GM19467 (cell line): ENCODE measurements at regions not wholly inside any gene's neighbourhood (a gene's known extent, or its start where the extent isn't known, plus 50 kb on each side); places are given as distances from the start of the nearest gene placed in this dataset.

Experiments used
- ATAC-seq: cut with Tn5 transposase; IDR thresholded peaks from one replicate; pipeline ENCODE4 v1.9.1; 2021; ENCODE audit warnings: mild to moderate bottlenecking, moderate library complexity; ENCODE audit not compliant: unreplicated experiment

DNA sequence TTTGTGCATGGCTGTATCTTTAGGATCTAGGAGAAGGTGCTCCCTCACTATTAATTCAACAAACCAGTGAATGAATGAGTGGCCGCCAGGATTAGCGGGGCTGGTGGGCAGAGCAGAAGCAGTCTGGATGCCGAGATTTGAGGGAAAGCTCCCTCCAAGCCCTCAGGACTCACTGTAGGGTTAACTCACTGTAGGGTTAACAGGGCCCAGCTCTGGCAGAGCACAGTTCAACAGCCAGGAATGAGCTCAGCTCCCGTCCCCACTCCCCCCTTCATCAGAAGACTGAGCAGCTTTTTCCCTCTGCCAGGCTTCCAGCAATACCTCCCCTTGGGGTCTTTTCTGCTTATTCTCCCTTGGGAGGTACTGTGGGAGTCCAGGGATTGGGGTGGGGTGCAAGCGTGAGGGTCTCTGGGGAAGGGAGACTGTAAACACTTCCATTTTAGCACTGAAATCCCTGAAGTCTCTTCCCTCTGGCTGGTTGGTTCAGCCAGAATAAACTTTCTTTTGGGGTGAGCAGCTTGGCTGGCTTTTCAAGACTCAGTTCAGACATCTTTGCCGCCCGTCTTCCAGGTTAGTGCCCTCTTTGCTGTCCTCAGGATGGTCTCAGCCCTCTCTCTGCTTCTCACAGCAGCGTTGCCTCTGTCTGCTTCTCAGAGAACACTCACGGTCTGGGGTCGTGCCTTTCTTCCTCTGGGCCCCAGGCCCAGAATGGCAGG is 53.7 kb upstream of the WSB1 start:
- ATAC-seq: no peak

- ATAC-seq: no peak
Measured at GRCh38 chr17:27240802-27241155, 53.1 kb upstream of the WSB1 start.

DNA sequence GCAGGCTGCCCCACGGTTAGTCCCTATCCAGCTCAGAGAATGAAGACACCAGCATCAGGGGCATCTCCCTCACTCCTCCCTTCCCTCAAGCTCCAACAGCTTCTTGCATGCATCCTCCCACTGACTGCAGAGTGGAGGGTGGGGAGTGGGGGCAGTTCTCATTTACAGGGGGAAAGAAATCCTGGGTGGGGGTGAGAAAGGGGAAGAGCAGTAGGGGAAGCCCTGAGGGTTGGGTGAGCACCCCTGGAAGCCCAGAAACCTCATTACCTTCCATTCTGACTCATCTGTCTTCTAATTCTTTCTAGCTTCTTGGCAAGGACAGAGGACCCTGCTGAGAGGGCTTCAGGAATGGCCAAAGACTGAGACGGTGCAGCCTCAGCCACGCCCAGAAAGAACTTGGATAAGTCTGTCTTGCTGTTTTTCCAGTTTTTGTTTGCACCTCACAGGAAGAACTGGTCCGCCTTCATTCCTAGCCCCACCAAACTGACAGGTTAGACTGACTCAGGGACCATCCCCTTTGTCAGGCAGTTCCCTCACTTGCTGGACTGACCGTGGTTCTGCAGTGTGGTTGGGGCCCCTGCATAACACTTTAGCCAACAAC is 52.5 kb upstream of the WSB1 start:
- ATAC-seq: peak; percentile 54

DNA sequence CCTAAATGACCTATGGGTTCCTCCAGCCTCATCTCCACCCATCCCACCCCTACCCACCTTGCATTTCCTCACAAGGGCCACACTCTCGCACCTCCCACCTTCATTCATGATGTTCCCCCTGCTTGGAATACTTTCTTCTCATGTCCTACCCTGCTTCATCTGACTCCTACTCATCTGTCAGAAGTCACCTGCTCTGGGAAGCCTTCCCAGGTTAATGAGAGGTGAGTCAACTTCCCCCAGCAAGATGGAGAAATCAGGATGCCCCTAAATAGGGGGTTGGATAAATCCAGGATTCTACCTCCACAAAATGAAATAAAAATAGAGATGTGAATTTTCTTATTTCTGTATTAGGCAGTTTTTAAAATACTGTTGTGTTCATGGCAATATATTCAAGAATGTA is 51.0 kb upstream of the WSB1 start:
- ATAC-seq: no peak

- ATAC-seq: no peak
Measured at GRCh38 chr17:27244011-27244410, 49.9 kb upstream of the WSB1 start.
